ENCODE measurements at regions not wholly inside any gene's neighbourhood (a gene's known extent, or its start where the extent isn't known, plus 50 kb on each side); places are given as distances from the start of the nearest gene placed in this dataset.

- no peak overlapping the region for H3K27ac ChIP-seq
- H3K27me3 ChIP-seq = no peaks in the 10 kb centered on the region
- DNase-seq = no peak
- WGBS, 2 donors = 28 to 41% methylated on average over 4 of the region's 4 CpGs
- TF ChIP-seq CTCF (IDR thresholded peaks at IDR 0.05) (no peak), POLR2A (IDR thresholded peaks at IDR 0.05) (no peak)
- no peaks in the 10 kb centered on the region for H3K36me3 ChIP-seq
- H3K4me1 ChIP-seq = no peaks in the 10 kb centered on the region
- intact Hi-C loops (cut with DNase I) = no loop called here
- H3K9me3 ChIP-seq = no peaks in the 10 kb centered on the region
- H3K4me3 ChIP-seq = no peak overlapping the region
These were observed 121.6 kb downstream of the TLR4 start for GRCh38 chr9:117825609-117826347.

GRCh38 chr9:117826837-117827236, 122.6 kb downstream of the TLR4 start:
- WGBS, 2 donors = 54 to 57% methylated on average over 3 of the region's 3 CpGs
- Histone ChIP-seq H3K36me3 (no peaks in the 10 kb centered on the region), H3K9me3 (no peaks in the 10 kb centered on the region), H3K27ac (no peak overlapping the region), H3K4me3 (no peak overlapping the region), H3K27me3 (no peaks in the 10 kb centered on the region), H3K4me1 (no peaks in the 10 kb centered on the region)
- intact Hi-C loops (cut with DNase I) = no loop called here
- no peak for DNase-seq
- TF ChIP-seq POLR2A (IDR thresholded peaks at IDR 0.05) (no peak), CTCF (IDR thresholded peaks at IDR 0.05) (no peak)

- Histone ChIP-seq H3K36me3 (no peaks in the 10 kb centered on the region), H3K4me3 (no peak overlapping the region), H3K27ac (no peak overlapping the region), H3K9me3 (no peaks in the 10 kb centered on the region), H3K4me1 (no peaks in the 10 kb centered on the region), H3K27me3 (no peaks in the 10 kb centered on the region)
- intact Hi-C loops (cut with DNase I) = no loop called here
- TF ChIP-seq CTCF (IDR thresholded peaks at IDR 0.05) (no peak), POLR2A (IDR thresholded peaks at IDR 0.05) (no peak)
- 64 to 72% methylated on average over 5 to 7 of the region's 7 CpGs for WGBS, 2 donors
- no peak for DNase-seq
These were observed 123.3 kb downstream of the TLR4 start for GRCh38 chr9:117827456-117827855.

- no peaks in the 10 kb centered on the region for H3K36me3 ChIP-seq
- H3K27ac ChIP-seq = no peak overlapping the region
- DNase-seq = no peak
- no peak for TF ChIP-seq POLR2A (IDR thresholded peaks at IDR 0.05)
- no peak for TF ChIP-seq CTCF (IDR thresholded peaks at IDR 0.05)
- no peaks in the 10 kb centered on the region for H3K27me3 ChIP-seq
- H3K9me3 ChIP-seq = no peaks in the 10 kb centered on the region
- H3K4me1 ChIP-seq = no peaks in the 10 kb centered on the region
- H3K4me3 ChIP-seq = no peak overlapping the region
- intact Hi-C loops (cut with DNase I) = no loop called here
These were observed 124.3 kb downstream of the TLR4 start for GRCh38 chr9:117828466-117828865.

- DNase-seq = no peak
- TF ChIP-seq POLR2A (IDR thresholded peaks at IDR 0.05) (no peak), CTCF (IDR thresholded peaks at IDR 0.05) (no peak)
- no peaks in the 10 kb centered on the region for H3K36me3 ChIP-seq
- intact Hi-C loops (cut with DNase I) = no loop called here
- no peak overlapping the region for H3K27ac ChIP-seq
- no peaks in the 10 kb centered on the region for H3K4me1 ChIP-seq
- WGBS, 2 donors = 67 to 89% methylated on average over 1 of the region's 1 CpG
- H3K9me3 ChIP-seq = no peaks in the 10 kb centered on the region
- peaks cover 0 to 2% (median 0%) of the 10 kb centered on the region in 4 donors for H3K27me3 ChIP-seq
- H3K4me3 ChIP-seq = no peak overlapping the region
These were observed 131.6 kb downstream of the TLR4 start for GRCh38 chr9:117835798-117836197.
